ENCODE measurements at regions not wholly inside any gene's neighbourhood (a gene's known extent, or its start where the extent isn't known, plus 50 kb on each side); places are given as distances from the start of the nearest gene placed in this dataset.

GRCh38 chr2:60320724-60321123 lies 232.7 kb downstream of the BCL11A start:
- H3K27ac ChIP-seq (ENCODE audit: low read length): no peak overlapping the region
- H3K4me1 ChIP-seq (ENCODE audit: low read length): peaks cover 52% of the 10 kb centered on the region
- H3K27me3 ChIP-seq (ENCODE audit: low read depth, low read length): no peaks in the 10 kb centered on the region
- H3K4me3 ChIP-seq (ENCODE audit: low read length): no peak overlapping the region
- H3K79me2 ChIP-seq (ENCODE audit: low read length): no peaks in the 10 kb centered on the region
- no peak overlapping the region for H3K4me2 ChIP-seq (ENCODE audit: low read length)
- H2AFZ ChIP-seq (ENCODE audit: low read depth, low read length): 0 out of 2 replicates have a peak overlapping the region, but pooled peaks have one; percentile 56
- no peaks in the 10 kb centered on the region for H3K36me3 ChIP-seq (replicated peaks; ENCODE audit: low read depth, low read length)
- peak overlapping the region; percentile 92; the same call in 1 of the 2 replicates for H3K9ac ChIP-seq (ENCODE audit: low read length)
- H3K9me3 ChIP-seq (ENCODE audit: insufficient read depth, low read length): peaks cover 2% of the 10 kb centered on the region; the same call in 1 of the 2 replicates
- TF ChIP-seq CTCF (IDR thresholded peaks at IDR 0.05; ENCODE audit: low read depth, low read length) (no peak), EZH2phosphoT487 (IDR thresholded peaks at IDR 0.05; ENCODE audit: low read depth) (no peak)
- no peaks in the 10 kb centered on the region for H4K20me1 ChIP-seq (ENCODE audit: insufficient read depth, low read length)

GRCh38 chr2:60319031-60319547 lies 234.4 kb downstream of the BCL11A start:
- H4K20me1 ChIP-seq (ENCODE audit: insufficient read depth, low read length): no peaks in the 10 kb centered on the region
- peak overlapping the region; percentile 92 for H3K9ac ChIP-seq (ENCODE audit: low read length)
- peak overlapping the region; percentile 77 for H2AFZ ChIP-seq (ENCODE audit: low read depth, low read length)
- no peaks in the 10 kb centered on the region for H3K79me2 ChIP-seq (ENCODE audit: low read length)
- peak overlapping the region; percentile 93 for H3K27ac ChIP-seq (ENCODE audit: low read length)
- no peaks in the 10 kb centered on the region for H3K9me3 ChIP-seq (ENCODE audit: insufficient read depth, low read length)
- H3K4me2 ChIP-seq (ENCODE audit: low read length): peak overlapping the region; percentile 91
- H3K4me3 ChIP-seq (ENCODE audit: low read length): peak overlapping the region; percentile 70
- peaks cover 68% of the 10 kb centered on the region for H3K4me1 ChIP-seq (ENCODE audit: low read length)
- no peaks in the 10 kb centered on the region for H3K36me3 ChIP-seq (replicated peaks; ENCODE audit: low read depth, low read length)
- TF ChIP-seq CTCF (IDR thresholded peaks at IDR 0.05; ENCODE audit: low read depth, low read length) (no peak; the same call in 1 of the 2 replicates), EZH2phosphoT487 (IDR thresholded peaks at IDR 0.05; ENCODE audit: low read depth) (no peak)
- H3K27me3 ChIP-seq (ENCODE audit: low read depth, low read length): no peaks in the 10 kb centered on the region

GRCh38 chr2:60318544-60318943 lies 234.9 kb downstream of the BCL11A start:
- no peaks in the 10 kb centered on the region for H3K9me3 ChIP-seq (ENCODE audit: insufficient read depth, low read length)
- H3K4me3 ChIP-seq (ENCODE audit: low read length): peak overlapping the region; percentile 70
- no peaks in the 10 kb centered on the region for H4K20me1 ChIP-seq (ENCODE audit: insufficient read depth, low read length)
- TF ChIP-seq CTCF (IDR thresholded peaks at IDR 0.05; ENCODE audit: low read depth, low read length) (peak; percentile 71), EZH2phosphoT487 (IDR thresholded peaks at IDR 0.05; ENCODE audit: low read depth) (no peak)
- no peaks in the 10 kb centered on the region for H3K27me3 ChIP-seq (ENCODE audit: low read depth, low read length)
- no peaks in the 10 kb centered on the region for H3K36me3 ChIP-seq (replicated peaks; ENCODE audit: low read depth, low read length)
- H2AFZ ChIP-seq (ENCODE audit: low read depth, low read length): peak overlapping the region; percentile 77
- peak overlapping the region; percentile 93 for H3K27ac ChIP-seq (ENCODE audit: low read length)
- H3K4me2 ChIP-seq (ENCODE audit: low read length): peak overlapping the region; percentile 91
- peak overlapping the region; percentile 92 for H3K9ac ChIP-seq (ENCODE audit: low read length)
- peaks cover 73% of the 10 kb centered on the region for H3K4me1 ChIP-seq (ENCODE audit: low read length)
- no peaks in the 10 kb centered on the region for H3K79me2 ChIP-seq (ENCODE audit: low read length)

- peak overlapping the region; percentile 92 for H3K9ac ChIP-seq (ENCODE audit: low read length)
- H2AFZ ChIP-seq (ENCODE audit: low read depth, low read length): peak overlapping the region; percentile 17; the same call in 1 of the 2 replicates
- no peaks in the 10 kb centered on the region for H4K20me1 ChIP-seq (ENCODE audit: insufficient read depth, low read length)
- TF ChIP-seq CTCF (IDR thresholded peaks at IDR 0.05; ENCODE audit: low read depth, low read length) (no peak), EZH2phosphoT487 (IDR thresholded peaks at IDR 0.05; ENCODE audit: low read depth) (no peak)
- H3K27ac ChIP-seq (ENCODE audit: low read length): peak overlapping the region; percentile 93
- no peaks in the 10 kb centered on the region for H3K9me3 ChIP-seq (ENCODE audit: insufficient read depth, low read length)
- H3K36me3 ChIP-seq (replicated peaks; ENCODE audit: low read depth, low read length): no peaks in the 10 kb centered on the region
- peak overlapping the region; percentile 70 for H3K4me3 ChIP-seq (ENCODE audit: low read length)
- no peaks in the 10 kb centered on the region for H3K27me3 ChIP-seq (ENCODE audit: low read depth, low read length)
- peak overlapping the region; percentile 91 for H3K4me2 ChIP-seq (ENCODE audit: low read length)
- H3K4me1 ChIP-seq (ENCODE audit: low read length): peaks cover 80% of the 10 kb centered on the region
- H3K79me2 ChIP-seq (ENCODE audit: low read length): no peaks in the 10 kb centered on the region
Observed at GRCh38 chr2:60317844-60318243, 235.6 kb downstream of the BCL11A start.

Measured in OCI-LY3 (cell line).